Bronchial epithelial cell (primary cell): ENCODE measurements at regions not wholly inside any gene's neighbourhood (a gene's known extent, or its start where the extent isn't known, plus 50 kb on each side); places are given as distances from the start of the nearest gene placed in this dataset.
"Not testable (repeated sequence)": the region's sequence is repeated elsewhere in the genome, so short reads cannot be mapped to it uniquely, and the experiment has no call there.

ENCODE experiments used
- DNase-seq: peaks from one replicate; pipeline ENCODE4 v3.0.0-alpha.2; 2010; ENCODE audit warnings: low read depth
- FAIRE-seq: peaks from 2 replicates; lab custom pipeline; 2011; peaks lifted over from hg19 to GRCh38; lab: Jason Lieb, UNC
- H3K27me3 ChIP-seq: 2 replicates; pipeline ENCODE4 v1.5.1; 2011; ENCODE audit warnings: low read length; ENCODE audit not compliant: control insufficient read depth, insufficient read depth
- H3K36me3 ChIP-seq: 2 replicates; pipeline ENCODE4 v1.5.1; 2011; ENCODE audit warnings: low read length; ENCODE audit not compliant: control insufficient read depth, insufficient read depth
- H3K4me3 ChIP-seq: 2 replicates; pipeline ENCODE4 v1.5.1; 2011; ENCODE audit warnings: mild to moderate bottlenecking, low read depth, low read length, control low read depth
- CTCF ChIP-seq: IDR thresholded peaks from 2 replicates; pipeline ENCODE4 v1.5.1; 2011; ENCODE audit warnings: mild to moderate bottlenecking, moderate library complexity, low read length, control low read depth, inconsistent platforms; ENCODE audit not compliant: insufficient read depth, severe bottlenecking

GRCh38 chr7:37577901-37578300 is 105.7 kb upstream of the GPR141 start:
- DNase-seq (no peak), FAIRE-seq (no peak)
- Histone ChIP-seq H3K36me3 (no peaks in the 10 kb centered on the region), H3K4me3 (no peak overlapping the region), H3K27me3 (no peaks in the 10 kb centered on the region)
- TF ChIP-seq CTCF: no peak

GRCh38 chr7:37578350-37578749 is 105.2 kb upstream of the GPR141 start:
- FAIRE-seq (no peak), DNase-seq (no peak)
- Histone ChIP-seq H3K4me3 (no peak overlapping the region), H3K36me3 (no peaks in the 10 kb centered on the region), H3K27me3 (no peaks in the 10 kb centered on the region)
- no peak for TF ChIP-seq CTCF

GRCh38 chr7:37580376-37580775 is 103.2 kb upstream of the GPR141 start:
- H3K36me3 ChIP-seq: no peaks in the 10 kb centered on the region
- no peak for TF ChIP-seq CTCF
- no peak for DNase-seq
- H3K27me3 ChIP-seq: no peaks in the 10 kb centered on the region
- H3K4me3 ChIP-seq: no peak overlapping the region
- FAIRE-seq: no peak

DNA sequence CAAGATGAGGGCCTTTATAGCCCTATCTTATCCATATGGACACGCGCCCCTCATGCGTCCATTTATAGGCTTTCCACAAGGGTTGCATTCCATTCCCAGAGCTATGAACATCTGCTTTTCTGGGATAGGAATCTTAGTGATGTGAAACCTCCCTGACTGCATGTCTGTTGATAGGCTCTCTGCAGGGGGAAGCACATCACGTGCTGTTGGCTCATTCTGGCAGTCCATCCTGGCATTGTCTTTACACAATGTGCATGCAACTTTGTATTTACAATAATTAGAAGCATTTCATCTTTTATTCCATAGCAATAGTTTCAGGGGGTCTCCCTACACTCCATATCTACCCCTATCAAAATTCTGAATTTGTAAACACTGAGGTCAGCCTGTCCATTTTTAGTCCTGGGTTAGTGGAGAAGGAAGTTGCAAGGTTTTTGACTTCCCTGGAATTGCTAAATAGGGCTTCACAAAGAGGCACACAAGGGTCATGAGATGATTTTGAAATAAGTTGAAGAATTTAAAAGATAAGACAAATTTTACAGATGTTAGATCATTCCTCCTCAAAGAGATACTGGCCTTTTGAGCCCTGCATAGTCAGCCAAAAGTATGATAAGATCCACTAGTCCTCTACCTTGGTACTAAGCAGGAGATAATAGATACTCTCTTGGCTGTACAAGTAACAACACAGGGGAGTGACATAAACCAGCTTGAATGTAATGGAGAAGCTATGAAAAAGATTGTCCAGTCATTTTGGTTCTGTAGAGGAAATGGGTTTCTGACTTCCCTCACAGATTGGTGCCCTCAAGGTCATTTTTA is 98.7 kb upstream of the GPR141 start:
- not testable (repeated sequence) for H3K36me3 ChIP-seq, H3K27me3 ChIP-seq, H3K4me3 ChIP-seq, DNase-seq
- peak; percentile 66 for FAIRE-seq

GRCh38 chr7:37590824-37591223 is 92.7 kb upstream of the GPR141 start:
- no peak for TF ChIP-seq CTCF
- Histone ChIP-seq H3K4me3 (no peak overlapping the region), H3K36me3 (no peaks in the 10 kb centered on the region), H3K27me3 (no peaks in the 10 kb centered on the region)
- DNase-seq (no peak), FAIRE-seq (no peak)

DNA sequence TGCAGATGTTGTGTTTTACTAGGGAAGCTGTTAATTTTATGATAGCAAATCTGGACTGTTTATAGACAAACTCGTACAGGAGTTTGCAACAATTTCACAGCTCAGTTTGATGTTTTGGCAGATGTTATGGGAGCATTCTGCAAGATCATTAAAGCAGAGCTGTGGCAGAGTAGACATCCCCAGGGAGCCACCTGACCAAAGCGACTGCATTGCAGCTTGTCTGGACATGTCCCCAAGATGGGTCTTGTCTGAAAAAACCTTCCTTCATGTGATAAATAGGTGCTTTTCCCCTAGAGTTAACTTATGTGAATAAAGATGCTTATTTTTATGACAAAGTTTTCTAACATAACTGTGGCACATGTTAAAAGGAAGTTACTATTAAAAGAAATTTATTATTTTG is 91.2 kb upstream of the GPR141 start:
- peak; percentile 26 for DNase-seq
- H3K27me3 ChIP-seq: no peaks in the 10 kb centered on the region
- no peak for TF ChIP-seq CTCF
- FAIRE-seq: no peak
- no peak overlapping the region for H3K4me3 ChIP-seq
- no peaks in the 10 kb centered on the region for H3K36me3 ChIP-seq
